Ectodermal cell (in vitro differentiated cells): ENCODE measurements at regions not wholly inside any gene's neighbourhood (a gene's known extent, or its start where the extent isn't known, plus 50 kb on each side); places are given as distances from the start of the nearest gene placed in this dataset.

ENCODE experiments used
- H3K27ac ChIP-seq: 2 replicates; pipeline ENCODE4 v1.7.0; 2013; ENCODE audit warnings: mild to moderate bottlenecking, low read depth, low read length; ENCODE audit not compliant: insufficient read depth, poor library complexity, severe bottlenecking
- H3K27me3 ChIP-seq: 2 replicates; pipeline ENCODE4 v1.7.0; 2013; ENCODE audit warnings: mild to moderate bottlenecking, low read length; ENCODE audit not compliant: insufficient read depth, control insufficient read depth, poor library complexity, severe bottlenecking
- H3K36me3 ChIP-seq: one replicate; pipeline ENCODE4 v1.7.0; 2013; ENCODE audit warnings: low read length; ENCODE audit not compliant: control insufficient read depth, insufficient read depth
- H3K4me1 ChIP-seq: one replicate; pipeline ENCODE4 v1.7.0; 2013; ENCODE audit warnings: low read length; ENCODE audit not compliant: control insufficient read depth, insufficient read depth
- H3K4me3 ChIP-seq: 2 replicates; pipeline ENCODE4 v1.7.0; 2013; ENCODE audit warnings: low read depth, low read length, control low read depth; ENCODE audit not compliant: insufficient read depth
- H3K9me3 ChIP-seq: 2 replicates; pipeline ENCODE4 v1.7.0; 2013; ENCODE audit warnings: mild to moderate bottlenecking, low read length, moderate library complexity; ENCODE audit not compliant: control insufficient read depth
- WGBS, 2 experiments: methylation state at CpG; one replicate each; pipeline ENCODE4 v1.1.7; 2013; ENCODE audit warnings: missing lambda C conversion rate in 2 of 2; 5-methylcytosine and 5-hydroxymethylcytosine counted together

DNA sequence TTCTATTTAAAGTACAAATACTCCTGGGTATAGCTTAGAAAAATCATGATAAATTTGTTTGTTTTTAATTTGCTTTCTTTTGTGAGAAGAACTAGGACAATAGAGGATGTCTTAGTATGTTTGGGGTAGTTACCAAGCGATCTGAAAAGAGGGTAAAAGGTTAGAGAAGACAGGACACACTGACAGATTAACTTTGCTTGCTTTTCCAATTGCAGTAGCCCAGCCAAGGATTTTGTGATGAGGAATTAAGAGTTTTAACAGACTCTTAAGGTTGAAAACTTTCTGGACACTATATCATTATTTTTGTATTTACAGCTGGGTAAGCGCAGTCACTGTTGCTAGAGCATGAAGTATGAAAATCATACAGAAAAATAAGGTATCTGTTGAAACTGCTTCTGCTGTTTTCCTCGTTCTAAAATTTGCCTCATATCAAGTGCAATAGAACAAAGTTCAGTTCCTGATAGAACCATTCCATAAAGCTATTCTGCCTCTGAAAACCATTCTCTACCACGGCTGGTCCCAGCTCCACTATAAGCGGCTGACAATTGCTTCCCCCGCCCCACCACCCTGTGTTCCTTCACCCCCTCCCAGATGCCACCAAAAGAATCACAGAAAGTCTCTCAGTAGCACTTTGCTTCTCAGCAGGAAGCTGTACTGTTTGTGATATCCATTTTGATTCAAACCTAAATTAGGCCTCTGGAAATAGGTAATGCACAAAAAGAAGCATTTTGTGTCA lies 413.4 kb downstream of the BCAT1 start:
- 78 to 80% methylated on average over 5 to 6 of the region's 6 CpGs for WGBS, 2 experiments
- H3K9me3 ChIP-seq, result no peaks in the 10 kb centered on the region
- H3K27ac ChIP-seq, result no peak overlapping the region
- no peaks in the 10 kb centered on the region for H3K36me3 ChIP-seq
- no peak overlapping the region for H3K4me3 ChIP-seq
- H3K27me3 ChIP-seq, result no peaks in the 10 kb centered on the region
- peaks cover 19% of the 10 kb centered on the region for H3K4me1 ChIP-seq

DNA sequence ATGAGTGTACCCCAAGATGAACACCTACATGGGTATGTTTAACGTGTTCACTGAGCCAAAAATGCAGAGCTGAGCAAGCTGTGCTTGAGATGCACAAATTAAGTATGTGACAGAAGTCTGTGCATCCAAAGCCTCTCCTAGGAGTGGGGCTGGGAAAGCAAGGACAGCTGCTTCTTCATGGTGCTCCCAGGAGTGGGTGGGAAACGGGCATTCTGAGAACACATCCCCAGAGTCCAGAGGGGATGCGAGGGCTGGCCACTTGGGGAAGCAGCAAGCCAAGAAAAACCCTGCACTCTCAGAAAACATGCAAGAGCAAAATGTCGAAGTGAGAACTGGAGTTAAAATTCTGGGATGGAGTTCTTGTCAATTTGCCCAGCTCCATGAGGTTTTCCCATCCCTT lies 414.3 kb downstream of the BCAT1 start:
- H3K36me3 ChIP-seq, result no peaks in the 10 kb centered on the region
- no peak overlapping the region for H3K27ac ChIP-seq
- H3K9me3 ChIP-seq, result no peaks in the 10 kb centered on the region
- H3K4me3 ChIP-seq, result no peak overlapping the region
- H3K27me3 ChIP-seq, result no peaks in the 10 kb centered on the region
- 80 to 89% methylated on average over 4 of the region's 4 CpGs for WGBS, 2 experiments
- peaks cover 19% of the 10 kb centered on the region for H3K4me1 ChIP-seq

DNA sequence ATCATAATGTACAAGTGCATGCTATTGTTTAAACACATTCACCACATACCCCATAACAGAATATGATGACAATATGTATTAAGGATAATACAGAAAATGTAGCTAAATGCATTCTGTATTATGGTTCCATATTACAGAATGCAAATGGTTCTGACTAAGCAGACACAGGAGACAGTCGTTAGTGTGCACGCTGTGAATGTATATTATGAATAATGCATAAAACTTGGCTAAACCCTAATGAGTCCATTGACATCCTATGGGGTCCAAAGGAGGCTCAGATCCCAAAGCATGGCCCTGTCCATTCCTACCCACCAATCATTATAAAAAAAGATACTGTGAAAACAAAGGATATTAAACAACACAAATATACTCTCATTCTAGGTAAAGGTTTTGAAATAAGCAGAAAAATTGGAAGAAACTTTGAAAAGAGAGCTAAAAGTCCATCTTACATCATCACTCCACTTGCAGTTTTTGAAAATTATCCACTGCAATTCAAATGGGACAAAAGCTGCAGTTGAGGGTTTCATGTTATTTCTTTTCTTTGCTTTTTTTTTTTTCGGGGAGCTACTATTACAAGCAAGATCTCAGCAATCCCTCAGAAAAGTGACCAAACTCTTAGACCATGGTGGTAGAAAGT lies 415.1 kb downstream of the BCAT1 start:
- no peak overlapping the region for H3K4me3 ChIP-seq
- H3K27ac ChIP-seq, result no peak overlapping the region
- no peaks in the 10 kb centered on the region for H3K9me3 ChIP-seq
- no peaks in the 10 kb centered on the region for H3K36me3 ChIP-seq
- peaks cover 19% of the 10 kb centered on the region for H3K4me1 ChIP-seq
- H3K27me3 ChIP-seq, result no peaks in the 10 kb centered on the region
- 91 to 95% methylated on average over 3 of the region's 3 CpGs for WGBS, 2 experiments

DNA sequence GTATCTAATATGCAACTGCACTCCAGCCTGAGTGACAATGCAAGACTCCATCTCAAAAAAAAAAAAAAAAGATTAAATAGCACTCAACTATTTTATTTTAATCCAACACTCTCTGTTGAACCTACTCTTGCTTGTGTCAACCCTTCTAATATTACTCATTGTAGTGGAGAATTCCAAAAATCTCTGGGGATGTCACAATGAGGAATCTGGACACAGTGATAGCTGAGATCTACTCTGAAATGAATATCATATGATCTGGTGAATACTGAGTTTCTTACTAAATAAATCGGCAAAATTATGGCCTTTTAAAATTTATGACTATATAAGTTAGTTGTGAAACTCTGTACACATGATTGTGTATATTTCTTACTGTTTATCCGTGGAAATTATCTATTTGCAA lies 418.2 kb downstream of the BCAT1 start:
- H3K27ac ChIP-seq, result no peak overlapping the region
- H3K4me3 ChIP-seq, result no peak overlapping the region
- 90 to 91% methylated on average over 1 to 2 of the region's 2 CpGs for WGBS, 2 experiments
- H3K9me3 ChIP-seq, result no peaks in the 10 kb centered on the region
- peaks cover 13% of the 10 kb centered on the region for H3K4me1 ChIP-seq
- no peaks in the 10 kb centered on the region for H3K27me3 ChIP-seq
- no peaks in the 10 kb centered on the region for H3K36me3 ChIP-seq

DNA sequence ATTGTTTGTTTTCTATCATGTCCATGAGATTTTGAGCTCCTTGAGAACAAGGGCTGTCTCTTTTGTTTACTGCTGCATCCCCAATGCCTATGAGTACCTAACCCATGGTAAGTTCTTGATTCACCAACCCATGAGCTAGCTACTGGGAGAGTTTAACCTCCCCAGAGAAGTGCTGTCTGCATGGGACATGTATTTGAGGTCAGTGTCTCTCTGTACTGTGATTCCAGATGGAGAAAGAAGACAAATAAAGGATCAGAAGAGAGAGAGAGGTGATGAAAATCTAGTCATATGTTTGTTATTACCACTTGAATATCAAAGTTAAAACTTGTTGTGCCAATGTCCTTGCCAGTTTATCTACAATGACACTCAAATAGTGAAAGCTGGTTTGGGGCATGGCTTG lies 421.8 kb downstream of the BCAT1 start:
- no peak overlapping the region for H3K27ac ChIP-seq
- no peak overlapping the region for H3K4me3 ChIP-seq
- no peaks in the 10 kb centered on the region for H3K9me3 ChIP-seq
- no peaks in the 10 kb centered on the region for H3K36me3 ChIP-seq
- H3K4me1 ChIP-seq, result no peaks in the 10 kb centered on the region
- H3K27me3 ChIP-seq, result no peaks in the 10 kb centered on the region

- Histone ChIP-seq H3K4me1 (no peaks in the 10 kb centered on the region), H3K36me3 (no peaks in the 10 kb centered on the region), H3K27ac (no peak overlapping the region), H3K4me3 (no peak overlapping the region), H3K27me3 (no peaks in the 10 kb centered on the region), H3K9me3 (peaks cover 7% of the 10 kb centered on the region)
- WGBS, 2 experiments, result 100% methylated on average over 1 of the region's 1 CpG
Observed at GRCh38 chr12:24522736-24523135, 426.2 kb downstream of the BCAT1 start.

DNA sequence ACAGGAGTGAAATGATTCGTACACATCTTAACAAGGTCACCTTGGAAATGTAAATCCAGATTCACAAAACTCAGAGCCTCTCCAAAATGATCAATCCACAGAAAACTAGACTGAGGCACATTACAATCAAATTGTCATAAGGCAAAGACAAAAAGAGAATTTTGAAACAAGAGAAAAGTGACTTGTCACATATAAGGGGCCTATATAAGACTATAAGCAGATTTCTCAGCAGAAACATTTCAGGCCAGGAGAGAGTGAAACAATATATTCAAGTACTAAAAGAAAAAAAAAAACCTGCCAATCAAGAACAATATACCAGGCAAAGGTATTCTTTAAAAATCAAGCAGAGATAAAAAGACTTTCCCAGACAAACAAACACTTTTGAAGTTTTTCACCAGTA lies 429.1 kb downstream of the BCAT1 start:
- H3K9me3 ChIP-seq, result peaks cover 7% of the 10 kb centered on the region
- WGBS, 2 experiments, result 100% methylated on average over 1 of the region's 1 CpG
- no peaks in the 10 kb centered on the region for H3K4me1 ChIP-seq
- H3K27ac ChIP-seq, result no peak overlapping the region
- H3K4me3 ChIP-seq, result no peak overlapping the region
- H3K36me3 ChIP-seq, result no peaks in the 10 kb centered on the region
- no peaks in the 10 kb centered on the region for H3K27me3 ChIP-seq

DNA sequence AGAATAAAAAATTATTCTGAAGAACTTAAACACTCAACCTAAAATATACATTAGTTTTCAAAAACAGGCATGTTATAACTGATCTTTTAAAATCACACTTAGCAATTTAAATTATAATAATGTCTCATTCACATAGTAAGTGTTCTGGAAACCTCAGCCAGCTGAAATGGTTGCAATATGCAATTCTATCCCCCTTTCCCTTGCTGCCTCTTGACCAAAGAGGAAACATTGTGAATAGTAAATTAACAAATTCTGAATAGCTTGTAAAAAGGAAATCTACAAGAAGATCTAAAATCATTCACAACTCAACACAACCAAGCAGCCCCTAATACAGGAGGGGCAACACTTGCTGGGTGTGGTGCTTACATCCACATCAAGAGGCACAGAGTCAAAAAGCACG lies 431.9 kb downstream of the BCAT1 start:
- peaks cover 7% of the 10 kb centered on the region for H3K9me3 ChIP-seq
- no peaks in the 10 kb centered on the region for H3K36me3 ChIP-seq
- no peaks in the 10 kb centered on the region for H3K4me1 ChIP-seq
- WGBS, 2 experiments, result 83 to 88% methylated on average over 1 of the region's 1 CpG
- no peak overlapping the region for H3K4me3 ChIP-seq
- no peak overlapping the region for H3K27ac ChIP-seq
- no peaks in the 10 kb centered on the region for H3K27me3 ChIP-seq

GRCh38 chr12:24510581-24511125 lies 438.2 kb downstream of the BCAT1 start:
- no peaks in the 10 kb centered on the region for H3K4me1 ChIP-seq
- no peak overlapping the region for H3K27ac ChIP-seq
- H3K9me3 ChIP-seq, result no peaks in the 10 kb centered on the region
- H3K36me3 ChIP-seq, result no peaks in the 10 kb centered on the region
- 92 to 97% methylated on average over 4 to 5 of the region's 5 CpGs for WGBS, 2 experiments
- H3K27me3 ChIP-seq, result no peaks in the 10 kb centered on the region
- no peak overlapping the region for H3K4me3 ChIP-seq

DNA sequence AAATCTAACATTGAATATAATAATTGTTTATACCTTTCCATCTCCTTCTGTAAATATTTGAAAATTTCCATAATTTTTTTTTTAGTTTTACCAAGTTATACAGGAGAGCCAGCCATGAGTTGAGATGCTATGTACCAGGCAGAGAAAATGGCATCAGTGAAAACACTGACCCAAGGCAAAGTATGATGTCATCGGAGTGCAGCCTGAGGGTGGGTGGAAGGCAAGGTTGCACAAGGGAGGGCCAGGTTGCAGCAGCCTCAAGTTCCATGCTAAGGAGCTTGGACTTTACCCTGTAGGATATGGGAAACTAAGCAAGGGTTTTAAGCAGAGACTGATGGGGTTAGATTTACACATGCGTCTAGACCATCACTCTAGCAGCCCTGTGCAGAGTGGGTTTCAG lies 441.1 kb downstream of the BCAT1 start:
- Histone ChIP-seq H3K9me3 (no peaks in the 10 kb centered on the region), H3K4me1 (no peaks in the 10 kb centered on the region), H3K27ac (no peak overlapping the region), H3K36me3 (no peaks in the 10 kb centered on the region), H3K4me3 (no peak overlapping the region), H3K27me3 (no peaks in the 10 kb centered on the region)
- WGBS, 2 experiments, result 96 to 98% methylated on average over 2 of the region's 2 CpGs
